GM18498 (cell line): ENCODE measurements at regions not wholly inside any gene's neighbourhood (a gene's known extent, or its start where the extent isn't known, plus 50 kb on each side); places are given as distances from the start of the nearest gene placed in this dataset.

Source experiments
- ATAC-seq: cut with Tn5 transposase; IDR thresholded peaks from one replicate; pipeline ENCODE4 v1.9.1; 2021; ENCODE audit warnings: mild to moderate bottlenecking, moderate library complexity; ENCODE audit not compliant: unreplicated experiment

DNA sequence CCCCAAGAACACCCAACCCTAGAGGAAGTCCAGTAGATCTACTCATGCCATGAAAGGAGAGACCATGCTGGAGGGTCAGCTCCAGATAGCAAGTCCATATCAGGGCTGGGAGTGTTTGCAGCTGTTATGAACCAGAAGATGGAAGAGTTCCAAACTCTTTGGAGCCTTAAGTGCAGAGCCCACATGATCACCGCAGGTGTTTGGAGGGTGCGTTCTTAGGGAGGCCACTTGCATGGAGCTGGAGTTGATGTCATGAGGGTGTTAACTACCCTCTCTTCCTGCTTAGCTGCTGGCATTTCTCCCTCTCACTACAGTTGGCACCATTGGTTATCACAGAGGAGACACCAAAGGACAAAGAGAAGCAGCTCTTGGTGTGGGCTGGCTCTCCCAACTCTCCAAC lies 616.9 kb downstream of the AJAP1 start:
- ATAC-seq: no peak

GRCh38 chr1:5269901-5270300 lies 615.5 kb downstream of the AJAP1 start:
- ATAC-seq: no peak

GRCh38 chr1:5267603-5268235 lies 613.3 kb downstream of the AJAP1 start:
- no peak for ATAC-seq

DNA sequence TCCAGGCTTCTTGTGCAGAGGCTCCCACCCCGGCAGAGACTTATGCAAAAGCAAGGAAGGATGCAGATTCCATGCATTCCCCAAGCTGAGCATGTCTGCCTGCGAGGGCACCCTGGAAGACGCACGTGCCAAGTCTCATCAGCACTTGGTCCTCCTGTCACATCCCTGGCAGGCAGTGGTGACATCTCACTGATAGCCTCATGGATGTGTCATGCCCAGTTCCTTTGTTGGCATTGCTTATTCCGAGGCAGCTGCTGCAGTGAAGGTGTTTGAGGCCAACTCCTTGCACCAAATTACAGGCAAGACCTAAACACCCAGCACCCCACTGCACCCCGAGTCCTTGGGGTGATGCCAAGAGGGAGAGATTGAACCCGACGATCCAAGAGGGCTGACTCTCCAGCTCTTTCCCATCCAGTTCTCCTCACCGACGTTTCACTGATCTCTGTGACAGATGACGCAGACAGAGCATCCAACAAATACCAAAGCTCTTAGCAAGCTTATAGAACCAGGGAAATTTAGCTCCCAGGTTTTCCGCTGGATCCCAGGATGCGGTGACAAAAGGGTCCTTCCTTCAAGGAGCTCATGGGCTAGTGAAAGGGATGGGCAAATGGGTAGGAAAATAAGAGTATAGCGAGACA lies 611.1 kb downstream of the AJAP1 start:
- no peak for ATAC-seq

GRCh38 chr1:5264476-5264875 lies 610.1 kb downstream of the AJAP1 start:
- no peak for ATAC-seq

- ATAC-seq: no peak
Observed at GRCh38 chr1:5256793-5257192, 602.4 kb downstream of the AJAP1 start.

DNA sequence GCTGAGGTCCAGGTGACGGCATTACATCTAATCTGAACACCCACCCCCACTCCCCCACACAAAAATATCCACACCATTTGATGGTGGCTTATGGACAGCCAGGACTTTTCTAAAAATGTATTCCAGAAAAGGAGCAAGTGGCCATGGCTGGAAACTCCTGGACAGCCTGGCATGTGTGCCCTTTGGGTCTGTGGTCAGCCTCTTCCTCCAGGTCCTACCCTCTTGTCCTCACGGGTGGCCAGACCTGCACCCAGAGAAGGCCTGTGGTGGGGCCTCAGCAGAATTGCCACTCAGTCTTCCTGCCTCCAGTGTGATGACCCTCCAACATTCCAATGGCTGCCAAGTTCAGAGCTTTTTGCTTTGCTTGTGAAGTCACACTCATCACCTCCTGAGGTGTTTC lies 600.6 kb downstream of the AJAP1 start:
- no peak for ATAC-seq

DNA sequence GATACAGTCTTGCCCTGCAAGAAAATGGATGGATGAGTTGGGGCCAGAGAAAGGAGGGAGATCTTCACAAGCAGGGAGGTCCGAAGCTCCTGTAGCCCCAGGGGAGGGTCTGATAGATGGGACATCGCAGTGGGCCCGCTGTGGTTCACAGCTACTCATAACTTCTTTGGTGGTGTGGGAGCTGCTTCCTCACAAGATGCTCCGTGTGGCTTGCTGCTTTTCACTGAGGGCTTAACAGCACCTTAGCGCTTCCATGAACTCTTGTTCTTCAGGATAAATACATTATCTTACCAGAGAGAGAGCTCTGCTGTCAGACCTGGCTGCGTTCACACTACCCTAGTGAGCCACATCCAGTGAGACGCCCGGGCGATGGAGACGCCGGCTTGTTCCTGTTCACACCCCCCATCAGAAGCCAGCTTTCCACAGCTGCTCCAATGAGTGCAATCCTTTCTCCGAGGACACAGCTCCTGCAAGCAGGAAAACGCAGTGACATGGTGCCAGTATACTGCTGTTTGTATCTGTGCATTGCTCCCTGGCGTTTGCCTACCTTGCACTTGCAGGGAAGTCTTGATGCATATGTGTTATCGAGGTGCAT lies 599.8 kb downstream of the AJAP1 start:
- no peak for ATAC-seq

DNA sequence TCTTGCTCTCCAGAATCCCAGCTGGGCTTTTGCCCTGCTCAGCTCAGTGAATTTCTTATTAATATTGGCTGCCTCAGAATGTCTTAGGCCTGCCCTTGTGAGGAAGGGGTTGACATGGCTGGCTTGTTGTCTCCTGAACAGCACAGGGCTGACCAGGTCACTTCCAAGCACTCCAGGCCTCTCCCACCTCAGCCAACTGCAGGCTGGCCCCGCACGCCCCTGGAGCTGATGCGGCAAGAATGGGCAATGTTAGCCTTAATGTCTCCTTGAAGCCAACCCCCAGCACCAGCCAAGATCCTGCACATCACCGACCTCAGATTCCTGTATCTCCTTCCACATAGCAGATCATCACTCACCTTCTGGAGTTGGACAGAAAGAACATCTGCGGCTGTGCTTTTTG lies 598.6 kb downstream of the AJAP1 start:
- ATAC-seq: no peak

DNA sequence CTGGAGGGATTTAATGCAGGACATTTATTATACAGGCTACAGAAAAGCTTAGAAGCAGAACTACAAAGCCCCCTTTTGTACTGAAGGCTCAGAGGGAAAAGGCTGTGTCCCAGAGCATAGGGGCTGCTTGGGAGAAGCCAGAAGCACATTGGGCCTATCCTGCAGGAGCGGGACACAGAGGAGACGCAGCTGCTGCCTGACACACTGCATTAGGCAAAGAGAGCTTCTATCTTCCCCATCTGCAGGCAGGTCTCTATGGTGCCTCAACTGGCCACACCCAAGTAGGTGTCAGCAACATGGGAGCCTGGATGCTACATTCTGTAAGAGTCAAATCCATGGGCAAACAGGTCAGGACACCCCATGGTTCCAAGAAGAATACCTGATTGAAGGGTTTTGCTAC lies 595.9 kb downstream of the AJAP1 start:
- no peak for ATAC-seq

DNA sequence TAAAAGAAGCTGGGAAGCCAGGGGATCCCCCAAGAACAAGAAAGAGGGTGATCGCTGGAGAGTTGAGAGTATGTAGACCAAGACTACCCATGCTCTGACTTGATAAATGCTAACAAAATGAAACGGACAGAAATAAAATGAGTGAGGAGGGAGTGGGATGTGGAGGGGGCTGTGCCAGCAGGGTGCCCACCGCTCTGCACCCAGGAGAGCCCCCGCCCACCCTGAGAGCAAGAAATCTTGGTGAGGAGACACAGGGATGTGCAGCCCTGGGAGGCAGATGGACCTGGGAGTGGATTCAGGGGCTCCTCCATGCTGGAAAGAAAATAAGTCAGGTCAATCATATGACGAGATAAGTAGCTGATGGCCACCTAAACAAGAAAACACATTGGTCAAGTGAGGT lies 590.9 kb downstream of the AJAP1 start:
- ATAC-seq: no peak

GRCh38 chr1:5244631-5245285 lies 590.3 kb downstream of the AJAP1 start:
- ATAC-seq: no peak

DNA sequence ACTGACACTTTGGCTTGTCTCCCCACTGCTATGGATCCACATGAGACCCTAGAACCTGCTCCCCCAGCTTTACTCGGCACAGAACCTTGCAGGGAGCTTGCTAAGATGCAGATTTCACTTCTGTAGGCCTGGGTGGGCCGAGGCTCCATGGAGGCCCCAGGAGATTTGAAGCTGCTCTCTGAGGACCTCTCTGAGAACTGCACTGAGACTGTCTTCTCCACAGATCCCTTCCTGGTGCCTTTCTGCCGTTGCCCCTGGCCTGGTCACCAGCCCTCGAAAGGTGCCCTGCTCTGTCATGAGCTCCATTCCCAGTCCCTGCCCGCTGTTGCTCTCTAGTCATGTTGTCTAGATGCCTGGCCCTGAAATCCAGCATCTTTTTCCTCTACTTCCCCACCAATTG lies 588.4 kb downstream of the AJAP1 start:
- no peak for ATAC-seq

GRCh38 chr1:5239911-5240310 lies 585.5 kb downstream of the AJAP1 start:
- no peak for ATAC-seq

DNA sequence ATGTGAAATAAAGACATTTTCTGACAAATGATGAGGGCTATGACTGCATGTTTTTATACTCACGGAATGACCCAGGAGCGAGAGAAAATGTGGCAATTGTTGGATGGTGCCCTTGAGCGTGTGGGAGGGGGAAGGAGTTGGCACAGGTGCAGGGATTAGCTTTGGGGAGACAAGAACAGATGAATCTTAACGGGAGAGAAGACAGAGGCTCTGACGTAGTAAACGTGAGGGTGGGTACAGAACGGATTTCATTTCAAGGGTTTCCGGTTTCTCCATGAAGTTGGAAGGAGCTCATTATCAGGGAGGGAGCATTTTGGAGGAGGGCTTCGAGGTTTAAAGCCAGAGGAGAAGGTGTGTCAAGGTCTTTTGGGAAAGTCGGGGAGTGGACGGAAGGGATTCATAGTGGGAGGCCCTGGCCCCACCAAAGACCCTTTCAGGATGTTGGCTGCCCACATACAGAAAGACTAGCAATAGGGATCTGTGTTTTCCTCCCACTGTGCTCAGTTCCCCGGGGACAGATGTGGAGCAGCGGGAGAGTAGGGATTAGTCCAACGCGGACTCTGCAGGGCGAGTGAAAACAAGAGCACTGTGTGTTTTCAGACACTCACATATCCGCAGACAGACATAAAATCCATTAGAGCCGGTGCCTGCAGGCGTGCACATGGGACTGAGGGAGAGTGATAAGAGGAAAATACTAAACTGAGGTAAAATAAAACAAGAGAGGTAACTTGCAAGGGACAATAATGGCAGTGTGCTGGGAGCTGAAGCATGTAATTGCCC lies 584.1 kb downstream of the AJAP1 start:
- no peak for ATAC-seq

- ATAC-seq: no peak
Observed at GRCh38 chr1:5235355-5235899, 581.0 kb downstream of the AJAP1 start.

GRCh38 chr1:5232537-5232936 lies 578.1 kb downstream of the AJAP1 start:
- ATAC-seq: no peak

DNA sequence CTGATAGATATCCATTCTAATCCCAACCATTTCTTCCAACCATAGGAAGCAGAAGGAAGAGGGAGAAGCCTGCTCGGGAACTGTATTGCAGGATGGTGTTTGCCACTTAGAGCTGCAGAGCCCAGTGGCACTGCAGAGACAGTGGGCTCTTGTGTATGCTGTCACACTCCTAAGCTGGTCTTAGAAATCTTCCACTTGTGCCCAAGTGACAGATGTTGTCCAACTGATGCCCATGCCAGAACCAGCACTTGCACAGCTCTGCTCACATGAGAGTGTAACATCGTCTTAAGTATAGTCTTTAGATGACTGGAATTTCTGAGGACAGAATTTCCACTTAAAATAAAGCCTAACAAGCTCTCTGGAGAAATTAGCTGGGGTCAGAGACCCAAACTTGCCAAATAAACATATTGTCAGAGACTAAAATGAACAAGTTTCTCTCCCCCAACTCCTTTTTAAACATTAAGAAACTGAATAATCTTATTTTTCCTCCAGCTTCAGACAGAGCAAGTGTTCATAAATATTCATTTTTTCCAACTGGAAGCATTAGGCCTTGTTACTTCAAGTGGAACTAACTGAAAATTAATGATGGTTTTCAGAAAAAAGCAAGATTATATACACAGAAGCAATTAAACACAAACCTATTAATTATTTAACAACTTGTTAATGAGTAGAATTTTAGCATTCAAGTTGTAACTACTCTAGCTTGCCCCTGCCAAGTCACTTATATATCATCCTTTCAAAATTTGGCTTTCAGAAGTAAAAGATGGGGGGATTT lies 577.3 kb downstream of the AJAP1 start:
- no peak for ATAC-seq

DNA sequence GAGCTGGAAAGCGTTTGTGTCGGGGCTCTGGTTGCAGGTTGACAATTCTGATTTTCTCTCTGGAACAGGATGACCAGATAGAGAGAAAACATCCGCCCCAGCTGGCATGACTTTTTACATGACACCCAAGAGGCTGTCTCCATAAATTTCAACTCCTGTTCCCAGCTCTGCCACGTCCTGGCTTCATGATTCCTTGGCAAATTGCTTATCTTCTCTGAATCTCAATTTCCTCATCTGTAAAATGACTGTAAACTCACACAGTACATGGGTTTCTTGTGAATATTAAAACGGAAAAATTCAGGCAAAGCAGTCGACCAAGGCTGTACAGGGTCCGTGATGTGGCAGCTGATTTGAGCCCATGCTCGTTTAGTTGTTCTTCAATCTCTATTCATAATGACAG lies 572.7 kb downstream of the AJAP1 start:
- no peak for ATAC-seq
